Neural progenitor cell (in vitro differentiated cells): ENCODE measurements at regions not wholly inside any gene's neighbourhood (a gene's known extent, or its start where the extent isn't known, plus 50 kb on each side); places are given as distances from the start of the nearest gene placed in this dataset.

Source experiments
- CTCF ChIP-seq: fragments of 200-600 bp; sonication (generic); IDR thresholded peaks from 2 replicates; pipeline ENCODE4 v1.5.1; 2017; ENCODE audit warnings: antibody characterized with exemption, mild to moderate bottlenecking
- EZH2 ChIP-seq: fragments of 200-600 bp; sonication (generic); IDR thresholded peaks from 2 replicates; pipeline ENCODE4 v1.6.1; 2017; ENCODE audit warnings: antibody characterized with exemption, mild to moderate bottlenecking, moderate library complexity
- EZH2phosphoT487 ChIP-seq: fragments of 200-600 bp; sonication (generic); IDR thresholded peaks from 2 replicates; pipeline ENCODE4 v1.6.1; 2017; ENCODE audit warnings: antibody characterized with exemption

- TF ChIP-seq CTCF (no peak), EZH2 (no peak), EZH2phosphoT487 (no peak)
Observed at GRCh38 chr10:90313576-90314325, 544.1 kb downstream of the HTR7 start.
